Breast epithelium (tissue), 3 donors: ENCODE measurements at regions not wholly inside any gene's neighbourhood (a gene's known extent, or its start where the extent isn't known, plus 50 kb on each side); places are given as distances from the start of the nearest gene placed in this dataset.
"Not testable (repeated sequence)": the region's sequence is repeated elsewhere in the genome, so short reads cannot be mapped to it uniquely, and the experiment has no call there.

Source experiments
- POLR2AphosphoS5 ChIP-seq, 3 donors: sonication (generic); formaldehyde crosslinking; IDR thresholded peaks; one replicate each; pipeline ENCODE4 v1.6.1; 2017; ENCODE audit warnings: antibody characterized with exemption in 3 of 3
- TF ChIP-seq, protein P1 (sequence below), 3 donors: fragments of 450-650 bp; IDR thresholded peaks; one replicate each; pipeline ENCODE4 v1.5.1; 2016 to 2017; ENCODE audit warnings: antibody characterized with exemption in 3 of 3, mild to moderate bottlenecking in 3 of 3, moderate library complexity in 3 of 3

DNA sequence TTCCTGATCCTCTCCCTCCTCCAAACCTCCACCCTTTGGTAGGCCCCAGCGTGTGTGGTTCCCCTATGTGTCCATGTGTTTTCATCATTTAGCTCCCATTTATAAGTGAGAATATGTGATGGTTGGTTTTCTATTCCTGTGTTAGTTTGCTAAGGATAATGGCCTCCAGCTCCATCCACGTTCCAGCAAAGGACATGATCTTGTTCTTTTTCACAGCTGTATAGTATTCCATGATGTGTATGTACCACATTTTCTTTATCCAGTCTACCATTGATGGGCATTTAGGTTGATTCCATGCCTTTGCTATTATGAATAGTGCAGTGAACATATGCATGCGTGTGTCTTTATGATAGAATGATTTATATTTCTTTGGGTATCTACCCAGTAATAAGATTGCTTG is 420.7 kb downstream of the MIAT start:
- TF ChIP-seq, protein P1, sequence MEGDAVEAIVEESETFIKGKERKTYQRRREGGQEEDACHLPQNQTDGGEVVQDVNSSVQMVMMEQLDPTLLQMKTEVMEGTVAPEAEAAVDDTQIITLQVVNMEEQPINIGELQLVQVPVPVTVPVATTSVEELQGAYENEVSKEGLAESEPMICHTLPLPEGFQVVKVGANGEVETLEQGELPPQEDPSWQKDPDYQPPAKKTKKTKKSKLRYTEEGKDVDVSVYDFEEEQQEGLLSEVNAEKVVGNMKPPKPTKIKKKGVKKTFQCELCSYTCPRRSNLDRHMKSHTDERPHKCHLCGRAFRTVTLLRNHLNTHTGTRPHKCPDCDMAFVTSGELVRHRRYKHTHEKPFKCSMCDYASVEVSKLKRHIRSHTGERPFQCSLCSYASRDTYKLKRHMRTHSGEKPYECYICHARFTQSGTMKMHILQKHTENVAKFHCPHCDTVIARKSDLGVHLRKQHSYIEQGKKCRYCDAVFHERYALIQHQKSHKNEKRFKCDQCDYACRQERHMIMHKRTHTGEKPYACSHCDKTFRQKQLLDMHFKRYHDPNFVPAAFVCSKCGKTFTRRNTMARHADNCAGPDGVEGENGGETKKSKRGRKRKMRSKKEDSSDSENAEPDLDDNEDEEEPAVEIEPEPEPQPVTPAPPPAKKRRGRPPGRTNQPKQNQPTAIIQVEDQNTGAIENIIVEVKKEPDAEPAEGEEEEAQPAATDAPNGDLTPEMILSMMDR (IDR thresholded peaks at IDR 0.05) = not testable (repeated sequence)
- not testable (repeated sequence) for TF ChIP-seq POLR2AphosphoS5 (IDR thresholded peaks at IDR 0.05)
